Neuronal stem cell (in vitro differentiated cells): ENCODE measurements at regions not wholly inside any gene's neighbourhood (a gene's known extent, or its start where the extent isn't known, plus 50 kb on each side); places are given as distances from the start of the nearest gene placed in this dataset.

ENCODE experiments used
- DNase-seq: peaks from one replicate; pipeline ENCODE4 v3.0.0-alpha.2; 2013; ENCODE audit warnings: low spot score
- H2AFZ ChIP-seq: one replicate; pipeline ENCODE4 v1.6.1; 2013; ENCODE audit warnings: mild to moderate bottlenecking, low read length, inconsistent platforms
- H2AK5ac ChIP-seq: 2 replicates; pipeline ENCODE4 v1.6.1; 2013; ENCODE audit warnings: low read depth, mild to moderate bottlenecking, inconsistent platforms, low read length, moderate library complexity, mixed read lengths
- H2BK120ac ChIP-seq: 2 replicates; pipeline ENCODE4 v1.6.1; 2013; ENCODE audit warnings: low read depth, mild to moderate bottlenecking, inconsistent platforms, low read length, moderate library complexity, mixed read lengths
- H2BK12ac ChIP-seq: one replicate; pipeline ENCODE4 v1.6.1; 2013; ENCODE audit warnings: low read length, inconsistent platforms
- H2BK15ac ChIP-seq: 2 replicates; pipeline ENCODE4 v1.6.1; 2013; ENCODE audit warnings: mild to moderate bottlenecking, low read length, inconsistent platforms, mixed read lengths
- H2BK5ac ChIP-seq: one replicate; pipeline ENCODE4 v1.6.1; 2013; ENCODE audit warnings: inconsistent platforms, mild to moderate bottlenecking, low read length, moderate library complexity
- H3K14ac ChIP-seq: one replicate; pipeline ENCODE4 v1.6.1; 2013; ENCODE audit warnings: low read length, inconsistent platforms
- H3K18ac ChIP-seq: 2 replicates; pipeline ENCODE4 v1.6.1; 2013; ENCODE audit warnings: low read length, inconsistent platforms
- H3K23ac ChIP-seq: 2 replicates; pipeline ENCODE4 v1.6.1; 2013; ENCODE audit warnings: low read depth, mild to moderate bottlenecking, mixed read lengths, low read length, inconsistent platforms; ENCODE audit not compliant: poor library complexity
- H3K27ac ChIP-seq: replicated peaks from 3 replicates; pipeline ENCODE4 v1.5.1; 2013; ENCODE audit warnings: low read length, inconsistent platforms
- H3K27me3 ChIP-seq, 3 experiments: 2 replicates each; pipeline ENCODE4 v1.6.1; 2013; ENCODE audit warnings: low read length in 3 of 3, mild to moderate bottlenecking in 2 of 3, inconsistent platforms in 1 of 3, low read depth in 1 of 3, mixed read lengths in 1 of 3, moderate library complexity in 1 of 3; ENCODE audit not compliant: control insufficient read depth in 3 of 3, insufficient read depth in 3 of 3
- H3K36me3 ChIP-seq, 2 donors: replicated peaks in 1 of 2; 2 replicates each; pipeline ENCODE4 v1.6.1; 2013; ENCODE audit warnings: low read length in 2 of 2; ENCODE audit not compliant: control insufficient read depth in 2 of 2, insufficient read depth in 2 of 2
- H3K4ac ChIP-seq: 2 replicates; pipeline ENCODE4 v1.6.1; 2013; ENCODE audit warnings: inconsistent platforms, mild to moderate bottlenecking, low read length, moderate library complexity
- H3K4me1 ChIP-seq, 2 donors: 1 replicate in 1 of 2; 2 replicates in 1 of 2; pipeline ENCODE4 v1.6.1; 2013; ENCODE audit warnings: low read length in 2 of 2, low read depth in 1 of 2; ENCODE audit not compliant: control insufficient read depth in 2 of 2, insufficient read depth in 1 of 2
- H3K4me2 ChIP-seq: one replicate; pipeline ENCODE4 v1.6.1; 2013; ENCODE audit warnings: mild to moderate bottlenecking, low read length, inconsistent platforms; ENCODE audit not compliant: insufficient read depth, poor library complexity, severe bottlenecking
- H3K4me3 ChIP-seq, 2 donors: 2 replicates each; pipeline ENCODE4 v1.5.1; 2013; ENCODE audit warnings: low read length in 2 of 2, mild to moderate bottlenecking in 2 of 2, inconsistent platforms in 1 of 2, moderate library complexity in 1 of 2
- H3K79me1 ChIP-seq: one replicate; pipeline ENCODE4 v1.6.1; 2013; ENCODE audit warnings: low read depth, mild to moderate bottlenecking, inconsistent platforms, low read length, moderate library complexity
- H3K9ac ChIP-seq: one replicate; pipeline ENCODE4 v1.6.1; 2013; ENCODE audit warnings: mild to moderate bottlenecking, low read depth, low read length, inconsistent platforms; ENCODE audit not compliant: poor library complexity
- H3K9me3 ChIP-seq, 2 donors: replicated peaks in 1 of 2; 2 replicates each; pipeline versions ENCODE3 to v1.6.1; 2013; ENCODE audit warnings: low read length in 2 of 2, mild to moderate bottlenecking in 2 of 2, inconsistent platforms in 1 of 2, low read depth in 1 of 2, mixed read lengths in 1 of 2, moderate library complexity in 1 of 2; ENCODE audit not compliant: control insufficient read depth in 2 of 2, insufficient read depth in 1 of 2
- H4K8ac ChIP-seq: one replicate; pipeline ENCODE4 v1.6.1; 2013; ENCODE audit warnings: low read depth, mild to moderate bottlenecking, inconsistent platforms, low read length, moderate library complexity
- H4K91ac ChIP-seq: one replicate; pipeline ENCODE4 v1.6.1; 2013; ENCODE audit warnings: low read length, low read depth, mild to moderate bottlenecking, inconsistent platforms; ENCODE audit not compliant: poor library complexity
- WGBS, 2 donors: extraction: QIAGEN DNeasy Blood & Tissue Kit; methylation state at CpG; one replicate each; pipeline ENCODE4 v1.1.7; 2013; ENCODE audit warnings: missing lambda C conversion rate in 2 of 2, mixed read lengths in 1 of 2; ENCODE audit not compliant: insufficient read length in 2 of 2, insufficient replicate concordance in 1 of 2; ENCODE audit errors: extremely low coverage in 2 of 2; 5-methylcytosine and 5-hydroxymethylcytosine counted together

DNA sequence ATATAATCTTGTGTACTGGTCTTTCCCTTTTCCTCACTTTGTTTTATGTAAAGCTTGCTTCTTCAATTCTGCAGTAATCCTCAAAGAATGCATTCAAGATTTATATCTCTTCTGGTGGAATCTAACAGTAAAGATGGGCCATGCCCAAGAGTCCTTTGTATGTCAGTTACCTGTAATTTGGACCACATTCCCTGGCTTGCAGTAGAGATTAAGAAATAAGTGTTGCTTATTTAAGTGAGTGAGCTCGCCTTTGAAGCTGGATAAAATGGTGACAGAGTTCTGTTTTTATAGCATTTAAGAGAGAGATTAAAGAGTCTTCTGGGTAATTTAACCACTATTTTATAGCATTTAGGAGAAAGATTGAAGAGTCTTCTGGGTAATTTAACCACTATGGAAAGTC is 262.1 kb upstream of the ATP2B1 start:
- no peak for DNase-seq
- H3K36me3 ChIP-seq = no peaks in the 10 kb centered on the region
- H2BK12ac ChIP-seq = no peak overlapping the region
- peaks cover 0 to 9% of the 10 kb centered on the region in 2 donors for H3K4me1 ChIP-seq
- no peak overlapping the region for H4K91ac ChIP-seq
- H3K27me3 ChIP-seq = no peaks in the 10 kb centered on the region
- H3K4ac ChIP-seq = no peak overlapping the region
- H2BK120ac ChIP-seq = no peak overlapping the region
- H2BK15ac ChIP-seq = no peak overlapping the region
- no peaks in the 10 kb centered on the region for H3K9me3 ChIP-seq
- H2AK5ac ChIP-seq = no peak overlapping the region
- WGBS, 2 donors = no CpG with 5 or more reads among the region's 1 CpG
- no peaks in the 10 kb centered on the region for H3K79me1 ChIP-seq
- H2BK5ac ChIP-seq = no peak overlapping the region
- H3K18ac ChIP-seq = no peak overlapping the region
- H3K4me2 ChIP-seq = no peak overlapping the region
- H3K27ac ChIP-seq = no peak overlapping the region
- H2AFZ ChIP-seq = no peak overlapping the region
- no peak overlapping the region for H3K9ac ChIP-seq
- H3K4me3 ChIP-seq = no peak overlapping the region
- no peak overlapping the region for H4K8ac ChIP-seq
- H3K14ac ChIP-seq = no peak overlapping the region
- no peak overlapping the region for H3K23ac ChIP-seq

- H2AFZ ChIP-seq = no peak overlapping the region
- H3K27me3 ChIP-seq = no peaks in the 10 kb centered on the region
- peaks cover 0 to 11% of the 10 kb centered on the region in 2 donors for H3K4me1 ChIP-seq
- no peak overlapping the region for H2AK5ac ChIP-seq
- no peak overlapping the region for H3K18ac ChIP-seq
- no peaks in the 10 kb centered on the region for H3K79me1 ChIP-seq
- DNase-seq = no peak
- H3K14ac ChIP-seq = no peak overlapping the region
- H3K9ac ChIP-seq = no peak overlapping the region
- H3K27ac ChIP-seq = no peak overlapping the region
- H2BK15ac ChIP-seq = no peak overlapping the region
- H3K4me2 ChIP-seq = no peak overlapping the region
- no peak overlapping the region for H2BK120ac ChIP-seq
- no peak overlapping the region for H3K4me3 ChIP-seq
- H3K4ac ChIP-seq = no peak overlapping the region
- no peak overlapping the region for H2BK5ac ChIP-seq
- H2BK12ac ChIP-seq = no peak overlapping the region
- H4K8ac ChIP-seq = no peak overlapping the region
- H3K23ac ChIP-seq = no peak overlapping the region
- H3K9me3 ChIP-seq = no peaks in the 10 kb centered on the region
- H3K36me3 ChIP-seq = no peaks in the 10 kb centered on the region
- no peak overlapping the region for H4K91ac ChIP-seq
- no CpG with 5 or more reads among the region's 4 CpGs for WGBS, 2 donors
These were observed 260.5 kb upstream of the ATP2B1 start for GRCh38 chr12:89969093-89969492.

DNA sequence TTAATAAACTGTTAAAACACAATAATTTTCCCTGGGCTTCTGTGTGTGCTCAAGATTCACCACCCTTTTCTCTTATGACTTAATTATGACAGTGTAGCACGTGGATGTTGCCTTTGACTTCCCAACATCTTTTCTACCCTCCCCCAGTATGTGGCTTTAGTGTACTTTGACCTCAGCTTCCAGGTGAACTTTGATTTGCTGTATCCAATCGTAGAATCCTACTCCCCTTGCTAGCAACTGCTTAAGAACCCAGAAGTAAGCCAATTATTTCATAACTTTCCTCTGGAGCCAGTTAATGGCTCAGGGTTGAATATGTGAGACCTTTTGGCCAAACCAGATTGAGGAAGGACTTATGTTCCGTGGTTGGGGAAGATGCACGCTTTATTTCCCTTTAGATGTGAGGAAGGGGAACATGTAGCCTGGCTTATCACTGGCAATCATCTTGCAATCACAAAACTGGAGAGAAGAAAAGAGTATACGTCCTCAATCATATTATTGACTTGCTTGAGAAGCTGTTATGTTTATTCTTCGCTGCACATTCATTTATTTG is 259.6 kb upstream of the ATP2B1 start:
- Histone ChIP-seq H3K23ac (no peak overlapping the region), H3K9me3 (no peaks in the 10 kb centered on the region), H2BK12ac (no peak overlapping the region), H3K27ac (no peak overlapping the region), H4K91ac (no peak overlapping the region), H3K14ac (no peak overlapping the region), H3K9ac (no peak overlapping the region), H3K4me3 (no peak overlapping the region), H3K79me1 (no peaks in the 10 kb centered on the region), H2AK5ac (no peak overlapping the region), H3K36me3 (no peaks in the 10 kb centered on the region), H2BK5ac (no peak overlapping the region), H3K27me3 (no peaks in the 10 kb centered on the region), H3K4me2 (no peak overlapping the region), H3K4me1 (peaks cover 0 to 11% of the 10 kb centered on the region in 2 donors), H3K18ac (no peak overlapping the region), H4K8ac (no peak overlapping the region), H2BK15ac (no peak overlapping the region), H2AFZ (no peak overlapping the region), H3K4ac (no peak overlapping the region), H2BK120ac (no peak overlapping the region)
- WGBS, 2 donors = no CpG with 5 or more reads among the region's 6 CpGs
- no peak for DNase-seq

GRCh38 chr12:89966495-89967240 is 258.0 kb upstream of the ATP2B1 start:
- Histone ChIP-seq H2AFZ (no peak overlapping the region), H3K4me3 (no peak overlapping the region), H3K79me1 (no peaks in the 10 kb centered on the region), H3K27me3 (no peaks in the 10 kb centered on the region), H3K9me3 (no peaks in the 10 kb centered on the region), H3K4me2 (no peak overlapping the region), H2BK5ac (no peak overlapping the region), H2BK12ac (no peak overlapping the region), H3K9ac (no peak overlapping the region), H3K14ac (no peak overlapping the region), H4K91ac (no peak overlapping the region), H3K4ac (no peak overlapping the region), H3K27ac (no peak overlapping the region), H3K18ac (no peak overlapping the region), H4K8ac (no peak overlapping the region), H3K4me1 (peaks cover 0 to 7% of the 10 kb centered on the region in 2 donors), H2AK5ac (no peak overlapping the region), H3K36me3 (no peaks in the 10 kb centered on the region), H2BK120ac (no peak overlapping the region), H3K23ac (no peak overlapping the region), H2BK15ac (no peak overlapping the region)
- WGBS, 2 donors = no CpG with 5 or more reads among the region's 4 CpGs
- no peak for DNase-seq
